ENCODE measurements at regions not wholly inside any gene's neighbourhood (a gene's known extent, or its start where the extent isn't known, plus 50 kb on each side); places are given as distances from the start of the nearest gene placed in this dataset.

DNA sequence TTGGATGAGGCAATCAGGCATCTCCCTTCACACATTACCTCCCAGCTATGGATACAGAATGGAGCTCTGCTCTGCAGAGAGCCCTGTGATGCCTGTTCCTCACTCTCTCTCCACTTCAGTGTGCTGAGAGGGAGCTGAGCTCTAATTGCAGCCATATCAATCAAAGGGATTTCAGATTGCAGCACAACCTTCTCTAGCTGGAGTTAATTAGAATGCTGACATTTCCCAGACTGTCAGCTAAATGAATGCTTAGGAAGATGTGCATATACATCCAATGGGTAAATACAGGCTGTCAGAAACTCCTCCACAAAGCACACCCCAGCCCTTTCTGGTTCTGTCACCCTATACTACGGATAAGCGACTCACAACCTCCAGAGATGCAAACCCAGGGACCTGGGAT is 402.6 kb downstream of the EIPR1 start:
- DNase-seq, result no peak

DNA sequence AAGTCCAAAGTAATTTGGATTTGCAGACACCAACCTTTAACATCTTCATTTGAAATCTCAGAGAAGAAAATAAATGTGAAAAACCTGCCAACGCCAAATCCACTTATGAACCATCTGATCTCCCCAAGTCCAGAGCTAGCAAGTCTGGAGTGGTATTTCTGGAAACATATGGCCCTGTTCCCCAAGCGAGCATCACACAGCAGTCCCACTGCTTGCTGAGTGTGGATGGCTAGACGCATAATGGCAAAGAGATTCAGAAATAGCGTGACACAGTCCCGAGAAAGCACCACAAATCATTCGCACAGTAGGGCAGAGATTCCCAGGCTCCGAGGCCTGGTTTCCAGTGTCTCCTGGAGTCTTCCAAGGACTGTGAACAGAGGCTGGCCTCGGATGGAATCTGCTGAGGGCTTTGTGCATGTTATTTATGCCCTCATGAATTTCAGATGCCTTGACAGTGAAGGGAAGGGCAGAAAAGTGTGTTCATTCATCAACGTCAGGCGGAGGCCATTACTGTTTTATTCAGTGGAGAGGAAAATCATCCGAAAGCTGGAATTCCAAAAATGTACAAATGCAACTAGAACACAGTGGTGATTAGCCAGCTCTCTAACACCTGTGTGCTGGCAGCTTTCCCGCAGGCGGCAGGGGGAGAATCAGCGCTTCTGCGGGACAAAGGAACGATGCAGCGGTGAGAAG is 417.0 kb downstream of the EIPR1 start:
- no peak for DNase-seq

DNA sequence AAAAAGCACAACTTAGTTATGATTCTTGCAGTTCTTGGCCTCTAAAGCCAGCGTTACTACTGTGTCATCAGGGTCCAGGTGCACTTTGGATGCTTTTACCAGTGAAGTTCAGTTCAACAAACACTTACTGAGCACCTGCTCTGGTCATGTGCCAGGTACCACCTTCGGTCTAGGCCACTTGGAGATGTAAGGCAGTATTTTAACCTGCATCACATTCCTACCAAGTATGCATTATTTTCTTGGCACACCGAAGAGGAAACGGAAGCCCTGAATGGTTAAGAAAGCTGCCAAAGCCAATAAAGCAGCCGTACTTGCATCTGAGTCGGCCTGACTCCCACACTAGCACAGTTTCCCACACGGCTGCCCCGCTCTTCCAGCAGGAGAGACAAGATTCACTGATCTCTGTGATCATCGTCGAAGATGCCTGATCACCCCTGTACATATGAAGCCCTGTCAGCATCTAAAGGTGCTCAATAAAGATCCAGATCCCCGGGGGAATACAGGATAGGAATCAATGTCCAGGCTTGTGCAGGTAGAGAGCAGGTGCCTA is 427.1 kb downstream of the EIPR1 start:
- DNase-seq, result no peak

DNA sequence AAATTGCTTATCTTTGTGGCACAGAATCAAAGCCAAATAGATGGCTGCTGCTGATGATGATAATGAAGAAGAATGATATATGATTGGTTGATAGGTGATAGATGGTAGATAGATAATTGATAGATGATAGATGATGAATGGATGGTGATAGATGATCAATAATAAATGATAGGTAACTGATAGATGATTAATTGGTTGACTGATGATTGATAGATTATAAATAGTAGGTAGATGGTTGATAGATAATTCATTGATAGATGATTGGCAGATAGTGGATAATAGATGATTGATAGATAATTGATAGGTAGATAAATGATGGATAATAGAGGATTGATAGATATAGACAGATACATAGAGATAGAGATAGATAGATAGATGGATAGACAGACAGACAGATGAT is 430.2 kb downstream of the EIPR1 start:
- no peak for DNase-seq

DNA sequence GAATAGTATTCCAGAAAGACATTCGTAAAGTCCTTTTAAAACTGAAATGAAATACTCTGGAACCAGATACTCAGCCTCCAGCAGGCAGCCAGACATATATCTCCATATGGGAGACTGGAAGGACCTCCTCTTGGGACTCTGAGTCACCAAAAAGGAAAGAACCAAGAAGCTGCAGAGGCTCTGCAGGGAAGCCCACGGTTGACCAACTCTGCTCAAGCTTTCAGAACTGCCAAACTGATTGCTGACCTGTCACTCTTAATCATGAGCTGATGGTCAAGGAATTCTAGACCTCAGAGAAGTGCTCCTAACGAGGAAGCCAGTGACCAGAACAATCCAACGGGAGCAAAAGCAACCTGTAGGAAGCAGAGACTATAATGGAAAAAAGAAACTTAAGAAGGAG is 434.7 kb downstream of the EIPR1 start:
- no peak for DNase-seq

DNA sequence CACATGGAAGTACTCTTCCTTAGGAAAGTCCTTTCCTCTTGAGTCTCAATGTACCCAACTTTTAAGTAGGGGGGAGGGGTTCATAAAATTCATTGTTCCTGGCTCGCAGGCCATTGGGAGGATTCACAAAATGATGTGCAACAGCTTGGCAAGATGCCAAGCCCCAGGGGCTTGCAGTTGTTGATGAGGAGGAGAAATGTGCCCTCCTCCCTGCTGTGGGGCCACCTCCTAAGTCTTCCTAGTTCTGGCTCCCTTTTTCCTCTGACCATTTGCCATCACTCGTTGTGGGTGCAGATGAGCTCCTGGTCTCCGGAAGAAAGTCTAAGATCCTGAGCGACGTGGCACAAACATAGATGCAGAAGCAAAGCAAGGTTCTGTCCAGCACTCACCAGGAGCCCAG is 435.4 kb downstream of the EIPR1 start:
- no peak for DNase-seq

DNA sequence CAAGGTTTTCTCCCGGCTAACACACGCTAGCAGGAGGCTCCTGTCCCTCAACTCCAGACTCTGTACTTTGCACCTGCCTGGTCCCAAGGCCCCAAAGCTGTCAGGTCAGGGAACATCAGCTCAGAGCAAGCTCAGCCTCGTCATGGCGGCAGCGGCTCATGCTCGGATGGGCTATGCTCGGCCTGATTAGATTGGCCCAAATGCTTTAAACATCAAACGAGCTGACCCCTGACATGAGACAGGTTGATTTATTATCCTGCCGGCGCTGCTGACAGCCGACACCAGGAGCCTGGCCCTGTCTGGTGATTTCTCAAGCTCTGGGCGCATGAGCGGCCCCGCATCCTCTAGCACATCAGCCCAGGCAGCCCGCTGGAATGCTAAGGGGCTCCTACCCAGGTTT is 436.4 kb downstream of the EIPR1 start:
- DNase-seq, result no peak

DNA sequence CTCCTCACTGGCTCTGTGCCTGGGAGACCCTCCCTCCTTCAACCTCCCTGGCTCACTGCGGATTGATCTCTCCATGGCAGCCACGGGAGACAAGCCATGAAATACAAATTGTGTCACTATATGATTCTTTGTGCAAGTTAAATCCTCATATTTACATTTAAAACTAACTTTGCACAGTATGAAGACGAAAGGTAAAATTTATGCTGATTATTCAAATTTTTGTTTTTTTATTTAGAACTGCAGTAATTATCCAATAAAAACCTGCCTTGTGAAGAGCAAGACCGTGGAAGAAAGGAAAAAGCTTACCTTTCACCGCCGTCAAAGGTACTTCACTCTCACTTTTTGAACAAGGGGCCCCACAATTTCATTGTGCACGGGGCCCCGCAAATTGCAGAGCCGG is 436.9 kb downstream of the EIPR1 start:
- DNase-seq, result no peak

DNA sequence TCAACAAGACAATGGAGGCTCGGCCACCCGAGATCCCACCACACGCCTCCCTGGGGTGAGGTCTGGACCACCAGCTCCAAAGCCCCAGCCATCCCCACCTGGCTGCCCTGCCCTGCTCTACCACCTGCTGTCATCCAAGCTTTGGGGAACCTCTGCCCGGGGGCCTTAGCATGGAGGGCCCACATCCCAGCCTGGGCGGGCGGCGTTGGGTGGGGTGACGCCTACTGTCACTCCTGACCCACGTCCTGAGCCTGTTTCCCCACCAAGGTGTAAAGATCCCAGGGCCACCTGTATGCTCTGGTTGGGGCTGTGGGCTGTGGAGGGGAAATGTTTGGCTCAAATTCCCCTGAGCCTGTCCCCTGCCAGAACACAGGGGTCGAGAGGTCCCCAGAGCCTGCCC is 437.6 kb downstream of the EIPR1 start:
- no peak for DNase-seq

DNA sequence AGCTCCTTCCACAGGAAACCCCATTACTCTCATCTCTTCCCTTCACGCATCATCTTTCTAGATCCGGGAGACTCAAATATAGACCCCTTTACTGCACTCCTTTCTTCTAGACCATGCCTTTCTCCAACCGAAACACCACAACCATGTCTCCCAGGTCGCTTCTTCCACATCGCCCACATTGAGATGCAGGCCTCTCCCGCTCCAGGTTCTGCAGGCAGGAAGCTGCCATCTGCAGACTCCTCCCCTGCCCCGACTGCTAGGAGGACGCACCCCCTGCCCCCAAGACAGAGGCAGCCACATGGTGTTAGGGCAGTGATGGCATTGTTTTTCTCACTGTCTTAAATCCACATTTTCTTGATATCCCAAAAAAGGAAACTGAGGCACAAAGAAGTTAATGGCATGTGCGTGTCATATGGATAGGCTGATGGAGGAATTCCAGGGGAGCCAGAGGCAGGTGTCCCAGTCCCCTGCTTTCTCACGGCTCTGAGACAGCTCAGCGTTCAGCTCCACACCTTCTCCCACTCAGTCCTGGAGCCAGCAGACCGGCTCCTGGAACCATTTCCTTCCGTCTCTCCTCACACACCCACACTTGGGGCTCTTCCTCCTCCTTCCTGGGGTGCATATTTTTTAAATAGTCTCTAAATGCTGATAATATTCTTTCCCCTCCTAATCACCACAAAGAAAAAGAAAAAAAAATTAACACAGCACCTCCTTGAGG is 438.4 kb downstream of the EIPR1 start:
- DNase-seq, result no peak

DNA sequence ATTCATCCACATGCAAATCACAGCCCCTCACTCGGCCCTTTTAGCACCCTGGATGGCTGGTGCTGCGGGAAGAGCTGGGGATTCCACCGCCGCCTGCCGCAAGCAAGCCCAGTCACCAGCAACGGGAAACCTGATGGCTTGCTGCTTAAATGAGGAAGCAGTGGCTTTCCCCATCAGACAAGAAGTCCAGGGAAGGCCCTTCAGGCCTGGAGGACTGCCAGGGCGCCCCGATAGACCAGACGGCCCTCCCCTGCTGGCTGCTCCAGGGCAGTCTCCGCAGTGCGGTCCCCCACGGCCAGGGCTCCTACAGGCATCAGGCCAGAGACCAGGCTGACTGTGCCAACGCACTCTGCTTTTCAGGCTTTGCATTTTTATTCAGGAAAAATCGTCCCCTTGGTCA is 439.1 kb downstream of the EIPR1 start:
- DNase-seq, result no peak

DNA sequence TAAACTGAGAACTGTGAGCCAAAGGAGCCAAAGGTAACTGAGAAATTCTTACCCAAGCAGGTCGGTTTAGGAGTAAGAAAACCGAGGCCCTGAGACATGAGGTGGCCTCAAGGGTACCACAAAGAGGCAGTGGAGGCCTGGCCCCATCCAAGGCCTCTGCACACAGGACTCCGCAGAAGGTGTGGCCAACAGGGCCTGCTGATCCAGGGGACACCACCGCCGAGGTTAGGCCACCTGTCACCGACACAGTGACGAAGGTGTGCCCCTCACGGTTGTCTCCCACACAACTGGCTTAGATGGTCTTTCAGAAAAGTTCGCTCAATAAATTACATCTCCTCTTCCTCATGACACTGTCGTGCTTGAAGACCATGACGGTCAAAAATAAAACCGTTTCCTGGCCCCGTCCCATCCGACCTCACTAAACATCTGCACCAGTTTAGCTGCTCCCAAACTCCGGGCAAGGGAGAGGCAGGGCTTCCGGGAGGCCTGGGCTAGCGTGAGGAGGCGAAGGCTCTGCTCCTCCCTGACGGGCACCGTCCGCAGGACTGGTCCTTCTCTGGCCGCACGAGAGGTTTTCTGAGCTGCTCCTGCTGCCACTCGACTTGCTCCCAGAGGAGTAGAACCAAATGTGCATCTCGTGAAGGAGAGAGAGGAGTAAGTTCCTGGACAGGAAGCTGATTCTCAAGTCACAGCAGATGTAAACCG is 442.0 kb downstream of the EIPR1 start:
- DNase-seq, result no peak

DNA sequence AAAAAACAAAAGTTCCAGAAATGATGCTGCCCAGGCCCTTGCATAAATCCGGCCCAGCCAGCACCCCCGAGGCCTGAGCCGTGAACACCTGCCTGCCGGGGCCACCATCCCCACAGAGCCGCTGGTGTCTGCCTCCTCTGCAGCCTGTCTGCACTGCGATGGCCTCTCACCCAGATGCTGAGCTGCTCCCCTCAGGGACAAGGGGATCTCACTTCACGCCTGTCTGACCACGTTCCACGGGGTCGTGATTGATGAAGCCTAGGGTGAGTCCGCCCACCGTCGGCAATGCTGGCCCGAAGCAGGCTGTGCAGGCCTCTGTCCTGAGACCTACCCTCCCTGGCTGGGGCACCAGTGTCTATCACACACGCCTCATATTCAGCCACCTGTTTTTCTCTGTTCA is 444.2 kb downstream of the EIPR1 start:
- DNase-seq, result no peak

DNA sequence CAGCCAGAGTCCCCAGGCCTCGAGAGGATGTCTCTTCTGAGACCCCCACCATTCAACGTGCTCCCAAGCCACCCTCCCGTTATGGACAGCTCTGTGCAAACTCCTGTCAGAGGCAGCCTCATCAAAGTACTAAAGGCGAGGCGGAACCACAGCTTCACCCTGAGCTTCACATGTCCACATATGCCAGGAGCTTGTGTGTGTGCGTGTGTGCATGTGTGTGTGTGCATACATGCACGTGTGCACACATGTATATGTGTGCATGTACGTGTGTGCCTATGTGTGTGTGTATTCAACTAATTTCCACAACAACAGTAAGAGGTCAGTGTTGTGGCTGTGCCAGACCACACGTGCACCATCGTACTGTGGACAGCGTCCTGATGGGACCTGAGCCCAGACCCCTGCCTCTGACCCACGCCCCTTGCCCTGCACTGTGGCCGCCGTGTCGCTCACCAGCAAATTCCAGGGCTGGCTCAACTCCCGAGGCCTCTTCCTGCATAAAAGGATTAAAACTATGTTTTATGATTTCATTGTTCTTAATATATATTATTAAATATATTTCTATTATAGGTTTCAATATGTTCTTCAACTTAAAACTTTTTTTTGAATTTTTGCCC is 444.8 kb downstream of the EIPR1 start:
- DNase-seq, result no peak

DNA sequence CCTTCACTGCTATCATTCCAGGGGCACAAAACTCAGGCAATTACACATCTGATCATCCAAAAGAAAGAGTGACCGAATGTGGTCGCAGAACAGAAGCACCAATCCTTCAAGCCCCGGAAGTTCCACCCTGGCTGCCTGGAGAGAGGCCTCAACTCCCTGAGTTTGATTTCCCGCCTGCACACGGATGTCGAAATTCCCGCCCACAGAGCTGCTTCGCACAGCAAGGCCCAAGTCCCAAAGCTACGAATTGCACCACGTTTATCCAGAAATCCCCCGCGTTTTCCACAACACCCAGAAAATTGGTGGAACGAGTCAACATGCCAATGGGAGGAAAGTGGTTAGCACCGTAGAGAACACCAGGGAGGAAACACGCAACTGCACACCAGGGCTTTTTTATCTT is 445.4 kb downstream of the EIPR1 start:
- DNase-seq, result no peak

DNA sequence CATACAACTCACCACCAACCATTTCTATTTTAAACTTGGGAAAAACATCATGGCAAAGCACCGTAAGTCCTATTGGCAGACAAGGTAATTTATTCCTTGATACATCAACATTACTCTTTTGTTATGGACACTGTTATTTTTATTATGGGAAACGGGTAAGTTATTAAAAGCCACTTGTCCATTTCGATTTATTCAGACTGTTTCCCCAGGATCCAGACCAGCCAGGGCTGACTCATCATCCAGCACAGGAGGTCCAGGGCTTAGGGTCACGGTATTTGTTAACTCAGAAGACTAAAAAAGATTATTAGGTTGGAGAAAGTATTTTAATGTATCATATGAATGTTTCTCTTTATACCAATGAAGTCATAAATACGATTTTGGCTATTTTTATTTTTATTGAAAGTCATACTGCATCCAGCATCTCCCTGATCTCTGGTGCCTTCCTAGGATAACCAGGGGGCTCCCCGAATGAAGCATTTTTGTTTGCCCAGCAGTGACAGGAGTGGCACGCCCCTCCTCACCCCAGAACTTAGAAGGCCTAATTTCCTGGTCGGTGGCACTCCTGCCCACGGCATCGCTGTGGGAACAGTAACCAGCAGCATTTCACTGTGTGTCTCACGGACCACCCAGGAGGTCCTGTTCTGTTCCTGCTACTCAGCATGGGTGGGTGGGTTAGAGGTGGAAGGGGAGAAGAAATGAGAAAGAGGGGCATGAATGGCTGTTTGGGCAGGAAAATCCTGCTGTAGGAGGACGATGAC is 446.1 kb downstream of the EIPR1 start:
- no peak for DNase-seq

DNA sequence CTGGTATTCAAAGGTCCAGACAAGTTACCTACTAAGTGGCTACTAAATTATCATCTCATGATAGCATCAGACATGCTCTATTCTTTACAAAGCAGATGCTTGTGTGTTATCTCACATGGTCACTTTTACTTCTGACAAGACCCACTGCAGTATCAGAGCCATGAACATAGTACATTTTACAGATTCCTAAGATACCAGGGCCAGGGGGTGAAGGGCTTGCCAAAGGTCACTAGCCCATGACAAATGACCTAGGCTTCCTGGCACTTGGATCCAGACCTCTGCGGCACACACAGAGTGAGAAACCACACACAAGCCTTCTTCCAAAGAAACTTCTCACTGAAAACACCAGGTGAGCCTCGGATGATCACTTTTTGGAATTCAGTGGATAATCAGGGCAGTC is 446.8 kb downstream of the EIPR1 start:
- DNase-seq, result no peak

DNA sequence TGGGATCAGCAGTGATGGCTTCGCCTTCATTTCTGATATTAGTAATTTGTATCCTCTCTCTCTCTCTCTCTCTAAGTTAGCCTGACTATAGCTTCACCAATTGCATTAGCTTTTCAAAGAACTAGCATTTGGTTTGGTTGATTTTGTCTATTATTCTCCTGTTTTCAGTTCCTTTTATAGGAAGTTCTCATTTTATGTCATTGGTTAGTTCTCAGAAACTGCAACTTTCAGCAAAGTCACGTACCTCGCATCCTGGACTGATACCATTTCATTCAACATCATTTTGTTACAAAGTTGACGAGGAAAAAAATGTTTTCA is 450.8 kb downstream of the EIPR1 start:
- no peak for DNase-seq

DNA sequence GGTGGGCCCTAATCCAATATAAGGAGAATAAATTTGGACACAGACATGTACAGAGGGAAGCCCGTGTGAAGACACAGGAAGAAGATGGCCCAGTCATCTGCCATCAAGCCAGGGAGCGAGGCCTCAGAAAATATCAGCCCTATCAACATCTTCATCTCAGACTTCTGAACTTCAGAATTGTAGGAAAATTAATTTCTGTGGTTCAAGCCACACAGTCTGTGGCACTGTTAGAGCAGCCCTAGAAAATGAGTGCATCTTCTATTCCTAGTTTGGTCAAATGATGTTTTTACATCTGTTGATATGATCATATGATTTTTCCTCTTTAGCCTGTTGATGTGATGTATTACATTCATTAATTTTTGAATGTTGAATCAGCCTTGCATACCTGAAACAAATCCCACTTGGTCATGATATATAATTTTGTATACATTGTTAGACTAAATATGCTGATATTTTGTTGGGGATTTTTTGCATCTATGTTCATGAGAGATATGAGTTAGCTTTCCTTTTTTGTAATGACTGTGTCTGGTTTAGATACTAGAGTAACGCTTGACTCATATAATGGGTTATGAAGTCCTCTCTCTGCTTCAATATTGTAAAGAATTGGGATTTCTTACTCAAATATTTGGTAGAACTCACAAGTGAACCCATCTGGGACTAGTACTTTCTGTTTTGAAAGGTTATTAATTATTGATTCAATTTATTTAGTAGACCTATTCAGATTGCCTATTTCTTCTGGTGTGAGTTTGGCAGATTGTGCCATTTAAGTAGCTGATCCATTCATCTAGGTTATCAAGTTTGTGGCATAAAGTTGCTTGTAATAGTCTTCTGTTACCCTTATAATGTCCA is 451.4 kb downstream of the EIPR1 start:
- DNase-seq, result no peak

DNA sequence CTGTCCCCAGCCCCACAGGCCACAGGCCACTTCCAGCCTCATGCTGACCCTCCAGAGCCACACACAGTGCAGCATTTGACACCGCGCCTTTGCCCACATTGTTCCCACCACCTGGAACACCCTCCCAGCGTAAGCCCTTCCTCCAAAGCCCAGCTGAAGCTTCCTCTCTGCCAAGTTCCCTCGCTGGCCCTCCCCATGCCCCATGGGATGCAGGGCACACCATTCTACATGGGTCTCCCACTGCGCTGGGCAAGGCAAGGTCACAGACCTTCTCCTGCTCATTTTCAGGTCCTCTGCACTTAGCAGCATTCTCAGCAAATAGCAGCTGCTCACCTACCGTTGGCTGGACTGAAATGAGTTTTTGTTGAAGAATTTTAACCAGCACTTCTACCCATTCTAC is 455.5 kb downstream of the EIPR1 start:
- no peak for DNase-seq

DNA sequence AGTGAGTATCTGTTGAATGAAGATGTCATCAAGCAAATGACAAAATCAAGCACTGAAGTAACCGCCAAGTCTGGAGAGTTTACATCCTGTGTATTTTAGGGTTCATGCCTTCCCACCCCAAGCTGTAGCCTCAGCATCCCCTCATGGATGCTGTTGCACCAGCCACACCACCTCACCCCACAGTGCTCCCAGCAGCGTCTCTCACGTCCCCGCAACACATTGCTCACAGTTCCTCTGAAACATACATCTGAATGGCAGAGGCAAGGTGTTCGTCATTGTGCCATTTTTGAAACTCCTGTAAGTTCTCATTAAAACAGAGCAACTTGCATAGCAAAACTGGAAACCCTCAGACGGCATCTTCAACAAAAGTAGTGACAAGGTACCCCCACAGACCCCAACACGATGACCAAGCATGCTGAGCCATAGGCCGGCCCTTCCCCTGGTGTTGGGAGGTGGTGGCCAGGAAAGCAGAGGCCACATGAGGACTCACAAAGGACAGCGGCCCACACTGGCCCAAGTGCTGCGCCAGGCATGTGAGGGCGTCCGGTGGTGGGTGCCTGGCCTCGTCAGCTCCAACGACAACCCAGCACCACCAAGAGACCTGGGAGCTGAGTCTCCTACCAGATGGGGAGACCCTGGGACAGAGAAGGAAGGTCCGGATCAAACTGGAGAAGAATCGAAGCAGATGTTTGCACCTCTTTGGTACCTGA is 456.5 kb downstream of the EIPR1 start:
- no peak for DNase-seq

All from 8988T (cell line).